ENCODE measurements at regions not wholly inside any gene's neighbourhood (a gene's known extent, or its start where the extent isn't known, plus 50 kb on each side); places are given as distances from the start of the nearest gene placed in this dataset.

- no peak overlapping the region for H3K4me3 ChIP-seq
- no peaks in the 10 kb centered on the region for H3K9me3 ChIP-seq
- no peaks in the 10 kb centered on the region for H3K27me3 ChIP-seq
- no peak overlapping the region for H3K27ac ChIP-seq
- H3K36me3 ChIP-seq: no peaks in the 10 kb centered on the region
- TF ChIP-seq CTCF (IDR thresholded peaks at IDR 0.05): no peak
- H3K4me1 ChIP-seq: no peaks in the 10 kb centered on the region
- no peak for DNase-seq (ENCODE audit: low spot score in 2 of 2)
- intact Hi-C loops (cut with DNase I): no loop called here
Measured at GRCh38 chr12:47328831-47329545, 249.2 kb upstream of the AMIGO2 start.

- Histone ChIP-seq H3K4me3 (no peak overlapping the region), H3K4me1 (no peaks in the 10 kb centered on the region), H3K36me3 (no peaks in the 10 kb centered on the region), H3K27ac (no peak overlapping the region), H3K27me3 (no peaks in the 10 kb centered on the region), H3K9me3 (no peaks in the 10 kb centered on the region)
- DNase-seq (ENCODE audit: low spot score in 2 of 2): no peak
- no peak for TF ChIP-seq CTCF (IDR thresholded peaks at IDR 0.05)
- intact Hi-C loops (cut with DNase I): no loop called here
Measured at GRCh38 chr12:47326190-47326589, 246.4 kb upstream of the AMIGO2 start.

GRCh38 chr12:47323802-47324201, 244.0 kb upstream of the AMIGO2 start:
- no peak for DNase-seq (ENCODE audit: low spot score in 2 of 2)
- Histone ChIP-seq H3K27me3 (no peaks in the 10 kb centered on the region), H3K36me3 (no peaks in the 10 kb centered on the region), H3K27ac (no peak overlapping the region), H3K9me3 (no peaks in the 10 kb centered on the region), H3K4me1 (no peaks in the 10 kb centered on the region), H3K4me3 (no peak overlapping the region)
- TF ChIP-seq CTCF (IDR thresholded peaks at IDR 0.05): no peak
- intact Hi-C loops (cut with DNase I): no loop called here

GRCh38 chr12:47321436-47321835, 241.7 kb upstream of the AMIGO2 start:
- no peak for TF ChIP-seq CTCF (IDR thresholded peaks at IDR 0.05)
- Histone ChIP-seq H3K27ac (no peak overlapping the region), H3K4me3 (no peak overlapping the region), H3K36me3 (no peaks in the 10 kb centered on the region), H3K4me1 (no peaks in the 10 kb centered on the region), H3K9me3 (no peaks in the 10 kb centered on the region), H3K27me3 (no peaks in the 10 kb centered on the region)
- intact Hi-C loops (cut with DNase I): no loop called here
- no peak for DNase-seq (ENCODE audit: low spot score in 2 of 2)

- DNase-seq (ENCODE audit: low spot score in 2 of 2): no peak
- TF ChIP-seq CTCF (IDR thresholded peaks at IDR 0.05): no peak
- intact Hi-C loops (cut with DNase I): no loop called here
Measured at GRCh38 chr12:47319746-47320145, 240.0 kb upstream of the AMIGO2 start.

GRCh38 chr12:47318963-47319362, 239.2 kb upstream of the AMIGO2 start:
- Histone ChIP-seq H3K27ac (no peak overlapping the region), H3K9me3 (no peaks in the 10 kb centered on the region), H3K4me3 (no peak overlapping the region), H3K4me1 (no peaks in the 10 kb centered on the region), H3K36me3 (no peaks in the 10 kb centered on the region), H3K27me3 (no peaks in the 10 kb centered on the region)
- intact Hi-C loops (cut with DNase I): no loop called here
- no peak for DNase-seq (ENCODE audit: low spot score in 2 of 2)
- no peak for TF ChIP-seq CTCF (IDR thresholded peaks at IDR 0.05)

More at GRCh38 chr12:47319746-47320145, 240.0 kb upstream of the AMIGO2 start:
- H3K9me3 ChIP-seq: no peaks in the 10 kb centered on the region
- H3K4me1 ChIP-seq: no peaks in the 10 kb centered on the region
- H3K4me3 ChIP-seq: no peak overlapping the region
- H3K27me3 ChIP-seq: no peaks in the 10 kb centered on the region
- no peaks in the 10 kb centered on the region for H3K36me3 ChIP-seq
- no peak overlapping the region for H3K27ac ChIP-seq

All from ascending aorta (tissue), 2 donors.